ENCODE measurements at regions not wholly inside any gene's neighbourhood (a gene's known extent, or its start where the extent isn't known, plus 50 kb on each side); places are given as distances from the start of the nearest gene placed in this dataset.

DNA sequence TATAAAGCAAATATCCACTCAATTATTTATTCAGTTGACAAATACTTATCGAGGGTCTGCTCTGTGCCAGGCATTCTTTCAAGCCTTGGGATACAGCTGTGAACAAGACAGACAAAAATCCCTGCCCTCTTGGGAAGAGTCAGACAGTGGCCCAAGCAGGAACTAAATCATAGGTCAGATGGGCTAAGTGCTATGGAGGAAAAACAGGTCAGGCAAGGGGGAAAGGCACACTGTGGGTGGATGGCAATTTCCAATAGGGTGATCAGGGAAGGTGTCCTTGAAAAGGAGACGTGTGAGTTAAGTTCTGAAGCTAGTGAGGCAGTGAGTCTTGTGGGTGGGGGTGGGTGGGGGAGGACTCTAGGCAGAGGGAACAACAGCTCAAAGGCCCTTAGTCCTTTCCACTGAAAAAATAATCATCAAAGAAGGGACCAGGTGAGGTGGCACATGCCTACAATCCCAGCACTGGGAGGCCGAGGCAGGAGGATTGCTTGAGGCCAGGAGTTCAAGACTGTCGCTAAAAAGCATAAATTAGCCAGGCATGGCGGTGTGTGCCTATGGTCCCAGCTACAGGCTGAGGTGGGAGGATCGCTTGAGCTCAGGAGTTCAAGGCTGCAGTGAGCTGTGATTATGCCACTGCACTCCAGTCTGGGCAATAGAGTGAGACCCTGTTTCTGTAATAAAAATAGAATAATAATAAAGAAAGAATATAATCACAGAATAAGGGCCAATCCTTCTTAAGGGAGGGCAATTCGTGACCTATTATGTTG lies 95.2 kb upstream of the CPEB4 start:
- peak overlapping the region in 1 of 2 donors; percentile 10 for H3K27ac ChIP-seq (ENCODE audit: low read depth in 1 of 2, low read length in 2 of 2)
- no peak for DNase-seq (ENCODE audit: low spot score)
- TF ChIP-seq, protein P1, sequence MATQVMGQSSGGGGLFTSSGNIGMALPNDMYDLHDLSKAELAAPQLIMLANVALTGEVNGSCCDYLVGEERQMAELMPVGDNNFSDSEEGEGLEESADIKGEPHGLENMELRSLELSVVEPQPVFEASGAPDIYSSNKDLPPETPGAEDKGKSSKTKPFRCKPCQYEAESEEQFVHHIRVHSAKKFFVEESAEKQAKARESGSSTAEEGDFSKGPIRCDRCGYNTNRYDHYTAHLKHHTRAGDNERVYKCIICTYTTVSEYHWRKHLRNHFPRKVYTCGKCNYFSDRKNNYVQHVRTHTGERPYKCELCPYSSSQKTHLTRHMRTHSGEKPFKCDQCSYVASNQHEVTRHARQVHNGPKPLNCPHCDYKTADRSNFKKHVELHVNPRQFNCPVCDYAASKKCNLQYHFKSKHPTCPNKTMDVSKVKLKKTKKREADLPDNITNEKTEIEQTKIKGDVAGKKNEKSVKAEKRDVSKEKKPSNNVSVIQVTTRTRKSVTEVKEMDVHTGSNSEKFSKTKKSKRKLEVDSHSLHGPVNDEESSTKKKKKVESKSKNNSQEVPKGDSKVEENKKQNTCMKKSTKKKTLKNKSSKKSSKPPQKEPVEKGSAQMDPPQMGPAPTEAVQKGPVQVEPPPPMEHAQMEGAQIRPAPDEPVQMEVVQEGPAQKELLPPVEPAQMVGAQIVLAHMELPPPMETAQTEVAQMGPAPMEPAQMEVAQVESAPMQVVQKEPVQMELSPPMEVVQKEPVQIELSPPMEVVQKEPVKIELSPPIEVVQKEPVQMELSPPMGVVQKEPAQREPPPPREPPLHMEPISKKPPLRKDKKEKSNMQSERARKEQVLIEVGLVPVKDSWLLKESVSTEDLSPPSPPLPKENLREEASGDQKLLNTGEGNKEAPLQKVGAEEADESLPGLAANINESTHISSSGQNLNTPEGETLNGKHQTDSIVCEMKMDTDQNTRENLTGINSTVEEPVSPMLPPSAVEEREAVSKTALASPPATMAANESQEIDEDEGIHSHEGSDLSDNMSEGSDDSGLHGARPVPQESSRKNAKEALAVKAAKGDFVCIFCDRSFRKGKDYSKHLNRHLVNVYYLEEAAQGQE (IDR thresholded peaks at IDR 0.05): no peak
- no peak for TF ChIP-seq SP1 (IDR thresholded peaks at IDR 0.05)
- TF ChIP-seq TAF1 (conservative IDR thresholded peaks at IDR 0.05): no peak
- TF ChIP-seq HNF4G (IDR thresholded peaks at IDR 0.05): no peak
- no peak for TF ChIP-seq HNF4A (conservative IDR thresholded peaks at IDR 0.05)
- TF ChIP-seq GABPA (IDR thresholded peaks at IDR 0.05 in 1 of 2, conservative IDR thresholded peaks at IDR 0.05 in 1 of 2): no peak
- TF ChIP-seq, protein P2, sequence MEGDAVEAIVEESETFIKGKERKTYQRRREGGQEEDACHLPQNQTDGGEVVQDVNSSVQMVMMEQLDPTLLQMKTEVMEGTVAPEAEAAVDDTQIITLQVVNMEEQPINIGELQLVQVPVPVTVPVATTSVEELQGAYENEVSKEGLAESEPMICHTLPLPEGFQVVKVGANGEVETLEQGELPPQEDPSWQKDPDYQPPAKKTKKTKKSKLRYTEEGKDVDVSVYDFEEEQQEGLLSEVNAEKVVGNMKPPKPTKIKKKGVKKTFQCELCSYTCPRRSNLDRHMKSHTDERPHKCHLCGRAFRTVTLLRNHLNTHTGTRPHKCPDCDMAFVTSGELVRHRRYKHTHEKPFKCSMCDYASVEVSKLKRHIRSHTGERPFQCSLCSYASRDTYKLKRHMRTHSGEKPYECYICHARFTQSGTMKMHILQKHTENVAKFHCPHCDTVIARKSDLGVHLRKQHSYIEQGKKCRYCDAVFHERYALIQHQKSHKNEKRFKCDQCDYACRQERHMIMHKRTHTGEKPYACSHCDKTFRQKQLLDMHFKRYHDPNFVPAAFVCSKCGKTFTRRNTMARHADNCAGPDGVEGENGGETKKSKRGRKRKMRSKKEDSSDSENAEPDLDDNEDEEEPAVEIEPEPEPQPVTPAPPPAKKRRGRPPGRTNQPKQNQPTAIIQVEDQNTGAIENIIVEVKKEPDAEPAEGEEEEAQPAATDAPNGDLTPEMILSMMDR (IDR thresholded peaks at IDR 0.05; ENCODE audit: low read depth, low read length, missing input control): no peak
- TF ChIP-seq FOXA2 (IDR thresholded peaks at IDR 0.05): no peak
- TF ChIP-seq, protein P3, sequence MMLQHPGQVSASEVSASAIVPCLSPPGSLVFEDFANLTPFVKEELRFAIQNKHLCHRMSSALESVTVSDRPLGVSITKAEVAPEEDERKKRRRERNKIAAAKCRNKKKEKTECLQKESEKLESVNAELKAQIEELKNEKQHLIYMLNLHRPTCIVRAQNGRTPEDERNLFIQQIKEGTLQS (IDR thresholded peaks at IDR 0.05): no peak
- H3K27me3 ChIP-seq (ENCODE audit: control insufficient read depth in 4 of 4, insufficient read depth in 4 of 4, low read length in 3 of 4): no peaks in the 10 kb centered on the region
- no peaks in the 10 kb centered on the region for H3K9me3 ChIP-seq (ENCODE audit: control insufficient read depth in 4 of 4, low read length in 3 of 4)
- 73% methylated on average over 7 of the region's 7 CpGs for WGBS
- no peaks in the 10 kb centered on the region for H3K36me3 ChIP-seq (ENCODE audit: control insufficient read depth in 4 of 4, insufficient read depth in 3 of 4, low read depth in 1 of 4, low read length in 3 of 4)
- no peak overlapping the region for H3K9ac ChIP-seq (ENCODE audit: low read depth in 1 of 2, low read length in 2 of 2)
- peaks cover 12 to 40% (median 29%) of the 10 kb centered on the region in 4 donors for H3K4me1 ChIP-seq (ENCODE audit: control insufficient read depth in 4 of 4, insufficient read depth in 4 of 4, low read length in 3 of 4)
- no peak overlapping the region for H3K4me3 ChIP-seq (ENCODE audit: low read depth in 1 of 3, low read length in 3 of 3)

DNA sequence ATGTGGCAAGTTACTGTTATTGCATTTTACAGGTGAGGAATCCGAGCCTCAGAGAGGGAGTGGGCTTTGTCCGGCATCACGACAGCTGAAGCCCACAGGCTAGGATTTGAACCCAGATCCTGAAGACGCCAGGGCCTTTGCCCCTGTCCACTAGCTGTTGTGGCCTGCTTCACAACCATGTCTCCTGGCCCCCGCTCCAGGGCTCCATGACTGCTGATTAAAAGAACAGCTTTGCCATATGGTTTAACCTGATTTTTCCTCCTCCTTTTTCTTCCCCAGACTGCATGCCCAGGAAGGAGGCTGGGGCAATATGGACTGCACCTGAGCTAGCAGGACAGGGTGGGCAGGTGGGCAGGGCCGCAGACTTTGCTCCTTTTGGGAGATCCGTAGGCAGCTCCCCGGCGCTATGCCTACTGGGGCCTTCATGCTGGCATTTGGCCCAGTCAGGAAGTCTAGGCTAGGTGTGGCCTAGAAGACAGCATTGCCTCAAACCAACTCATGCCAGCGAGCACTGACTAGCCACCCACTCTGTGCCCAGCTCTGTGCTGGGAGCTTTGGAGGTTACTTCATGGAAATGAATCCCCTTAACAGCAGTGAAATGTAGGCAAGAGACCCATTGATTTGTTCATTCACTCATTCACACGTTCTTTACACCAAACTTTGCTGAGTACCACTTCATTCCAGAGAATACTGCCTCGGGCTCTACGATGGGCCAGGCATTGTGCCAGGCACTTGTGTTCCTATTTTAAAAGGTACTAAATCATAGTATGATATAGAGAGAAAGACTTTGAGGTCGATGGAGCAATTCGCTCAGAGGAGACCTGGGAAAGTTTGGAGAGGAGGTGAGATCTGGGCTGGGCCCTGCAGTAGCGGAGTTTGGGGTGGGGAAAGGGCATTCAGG lies 94.3 kb upstream of the CPEB4 start:
- H3K9me3 ChIP-seq (ENCODE audit: control insufficient read depth in 4 of 4, low read length in 3 of 4): no peaks in the 10 kb centered on the region
- H3K36me3 ChIP-seq (ENCODE audit: control insufficient read depth in 4 of 4, insufficient read depth in 3 of 4, low read depth in 1 of 4, low read length in 3 of 4): no peaks in the 10 kb centered on the region
- WGBS: 80% methylated on average over 16 of the region's 16 CpGs
- no peak for DNase-seq (ENCODE audit: low spot score)
- no peaks in the 10 kb centered on the region for H3K27me3 ChIP-seq (ENCODE audit: control insufficient read depth in 4 of 4, insufficient read depth in 4 of 4, low read length in 3 of 4)
- H3K4me3 ChIP-seq (ENCODE audit: low read depth in 1 of 3, low read length in 3 of 3): no peak overlapping the region
- no peak overlapping the region for H3K9ac ChIP-seq (ENCODE audit: low read depth in 1 of 2, low read length in 2 of 2)
- no peak overlapping the region for H3K27ac ChIP-seq (ENCODE audit: low read depth in 1 of 2, low read length in 2 of 2)
- TF ChIP-seq SP1 (IDR thresholded peaks at IDR 0.05): peak; percentile 34
- TF ChIP-seq, protein P4, sequence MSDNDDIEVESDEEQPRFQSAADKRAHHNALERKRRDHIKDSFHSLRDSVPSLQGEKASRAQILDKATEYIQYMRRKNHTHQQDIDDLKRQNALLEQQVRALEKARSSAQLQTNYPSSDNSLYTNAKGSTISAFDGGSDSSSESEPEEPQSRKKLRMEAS (IDR thresholded peaks at IDR 0.05): no peak
- TF ChIP-seq TAF1 (conservative IDR thresholded peaks at IDR 0.05): no peak
- peak in 1 of 2 donors; percentile 28 for TF ChIP-seq RAD21 (IDR thresholded peaks at IDR 0.05)
- peak; percentile 44 to 45 for TF ChIP-seq HNF4A (conservative IDR thresholded peaks at IDR 0.05)
- peaks cover 8 to 33% (median 24%) of the 10 kb centered on the region in 4 donors for H3K4me1 ChIP-seq (ENCODE audit: control insufficient read depth in 4 of 4, insufficient read depth in 4 of 4, low read length in 3 of 4)

All from liver (tissue), 8 donors.